HCT116 (cell line): ENCODE measurements at regions not wholly inside any gene's neighbourhood (a gene's known extent, or its start where the extent isn't known, plus 50 kb on each side); places are given as distances from the start of the nearest gene placed in this dataset.

Source experiments
- CBX3 ChIP-seq: IDR thresholded peaks from 2 replicates; pipeline ENCODE4 v1.6.1; 2012; ENCODE audit warnings: low read depth
- CTCF ChIP-seq, 3 experiments: fragments of 200-600 bp in 1 of 3; sonication (generic) in 1 of 3; IDR thresholded peaks in 2 of 3; conservative IDR thresholded peaks in 1 of 3; 2 replicates each; pipeline ENCODE4 v1.5.1; 2012 to 2017; ENCODE audit warnings: low read depth in 2 of 3, low read length in 2 of 3, antibody characterized with exemption in 1 of 3, borderline replicate concordance in 1 of 3, control low read depth in 1 of 3, mild to moderate bottlenecking in 1 of 3, mixed read lengths in 1 of 3, mixed run types in 1 of 3, moderate library complexity in 1 of 3; ENCODE audit not compliant: insufficient read depth in 1 of 3
- EGR1 ChIP-seq: IDR thresholded peaks from 2 replicates; pipeline ENCODE4 v1.6.1; 2012; ENCODE audit warnings: low read depth
- EZH2 ChIP-seq: fragments of 200-600 bp; sonication (generic); IDR thresholded peaks from 2 replicates; pipeline ENCODE4 v1.6.1; 2017; ENCODE audit warnings: antibody characterized with exemption, mixed run types
- EZH2phosphoT487 ChIP-seq: fragments of 200-600 bp; IDR thresholded peaks from 2 replicates; pipeline ENCODE4 v1.6.1; 2018; ENCODE audit warnings: antibody characterized with exemption, borderline replicate concordance
- MAX ChIP-seq: IDR thresholded peaks from 2 replicates; pipeline ENCODE4 v1.6.1; 2012
- POLR2A ChIP-seq: IDR thresholded peaks from 2 replicates; pipeline ENCODE4 v1.7.0; 2011; ENCODE audit warnings: borderline replicate concordance; ENCODE audit not compliant: insufficient read depth, insufficient read length; ENCODE audit errors: extremely low read depth
- POLR2AphosphoS5 ChIP-seq: IDR thresholded peaks from 2 replicates; pipeline ENCODE4 v1.6.1; 2011; ENCODE audit warnings: mild to moderate bottlenecking, low read depth, low read length, moderate library complexity
- SIN3A ChIP-seq: IDR thresholded peaks from 2 replicates; pipeline ENCODE4 v1.6.1; 2012; ENCODE audit warnings: low read depth
- TCF7L2 ChIP-seq: IDR thresholded peaks from 2 replicates; pipeline ENCODE4 v1.7.0; 2011; ENCODE audit warnings: borderline replicate concordance, inconsistent platforms; ENCODE audit not compliant: insufficient read depth, insufficient read length; ENCODE audit errors: extremely low read depth
- YY1 ChIP-seq: IDR thresholded peaks from 2 replicates; pipeline ENCODE4 v1.6.1; 2011; ENCODE audit warnings: low read length, low read depth, moderate library complexity, mild to moderate bottlenecking; ENCODE audit not compliant: insufficient replicate concordance; ENCODE audit errors: extremely low read depth
- ZFX ChIP-seq: fragments of 450-650 bp; IDR thresholded peaks from 2 replicates; pipeline ENCODE4 v1.6.1; 2017
- TF ChIP-seq, protein P1 (sequence below): IDR thresholded peaks from 2 replicates; pipeline ENCODE4 v1.6.1; 2012; ENCODE audit warnings: low read depth

DNA sequence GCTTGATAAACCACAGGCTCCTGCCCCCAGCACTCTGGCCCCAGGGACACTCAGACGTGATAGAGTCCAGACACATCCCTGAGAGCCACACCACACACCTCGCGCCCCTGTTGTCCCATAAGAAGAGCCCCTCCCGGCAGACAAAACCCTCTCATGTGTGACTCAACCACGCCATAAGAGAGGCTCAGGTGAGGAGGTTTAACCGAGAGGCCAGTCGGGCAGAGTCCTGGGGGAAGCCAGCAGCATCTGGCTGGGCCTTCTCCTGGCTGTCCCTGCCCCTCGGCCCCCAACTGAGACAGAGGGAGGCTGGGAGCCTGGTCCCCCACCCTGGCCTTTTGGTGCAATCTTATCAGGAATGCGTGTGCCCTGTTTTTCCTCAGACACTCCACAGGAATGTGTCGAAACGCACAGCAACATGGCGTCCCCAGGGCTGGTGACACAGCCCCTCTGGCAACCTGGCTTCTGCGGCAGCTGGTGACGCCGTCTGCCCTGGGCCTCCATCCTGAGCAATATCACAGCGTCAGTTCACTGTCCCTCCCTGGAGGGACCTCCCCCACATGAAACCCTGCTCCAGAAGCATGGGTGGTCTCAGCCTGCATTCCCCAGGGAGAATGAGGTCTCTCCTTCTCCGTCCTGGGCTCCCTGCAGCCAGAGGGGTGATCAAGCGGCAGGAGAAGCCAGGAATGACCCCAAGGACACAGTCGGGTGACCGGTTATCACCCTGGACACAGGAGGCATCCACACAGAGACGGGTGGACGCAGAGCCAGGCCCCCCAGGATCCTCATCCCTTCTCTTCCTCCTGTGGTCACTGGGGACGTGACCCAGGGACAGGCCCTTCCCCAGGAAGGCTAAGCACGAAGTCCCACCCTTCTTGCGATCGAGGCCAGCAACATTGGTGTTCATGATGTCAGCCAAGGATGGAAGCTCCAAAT, 156.6 kb upstream of the AFDN start:
- TF ChIP-seq EZH2phosphoT487 (no peak), POLR2AphosphoS5 (no peak), YY1 (no peak), EZH2 (no peak), CTCF (IDR thresholded peaks at IDR 0.05 in 2 of 3, conservative IDR thresholded peaks at IDR 0.05 in 1 of 3; ENCODE audit: borderline replicate concordance in 1 of 3, insufficient read depth in 1 of 3, low read depth in 2 of 3, low read length in 2 of 3) (no peak), CBX3 (no peak), POLR2A (no peak), ZFX (no peak), EGR1 (no peak), MAX (no peak), SIN3A (no peak), TCF7L2 (no peak)
- TF ChIP-seq, protein P1, sequence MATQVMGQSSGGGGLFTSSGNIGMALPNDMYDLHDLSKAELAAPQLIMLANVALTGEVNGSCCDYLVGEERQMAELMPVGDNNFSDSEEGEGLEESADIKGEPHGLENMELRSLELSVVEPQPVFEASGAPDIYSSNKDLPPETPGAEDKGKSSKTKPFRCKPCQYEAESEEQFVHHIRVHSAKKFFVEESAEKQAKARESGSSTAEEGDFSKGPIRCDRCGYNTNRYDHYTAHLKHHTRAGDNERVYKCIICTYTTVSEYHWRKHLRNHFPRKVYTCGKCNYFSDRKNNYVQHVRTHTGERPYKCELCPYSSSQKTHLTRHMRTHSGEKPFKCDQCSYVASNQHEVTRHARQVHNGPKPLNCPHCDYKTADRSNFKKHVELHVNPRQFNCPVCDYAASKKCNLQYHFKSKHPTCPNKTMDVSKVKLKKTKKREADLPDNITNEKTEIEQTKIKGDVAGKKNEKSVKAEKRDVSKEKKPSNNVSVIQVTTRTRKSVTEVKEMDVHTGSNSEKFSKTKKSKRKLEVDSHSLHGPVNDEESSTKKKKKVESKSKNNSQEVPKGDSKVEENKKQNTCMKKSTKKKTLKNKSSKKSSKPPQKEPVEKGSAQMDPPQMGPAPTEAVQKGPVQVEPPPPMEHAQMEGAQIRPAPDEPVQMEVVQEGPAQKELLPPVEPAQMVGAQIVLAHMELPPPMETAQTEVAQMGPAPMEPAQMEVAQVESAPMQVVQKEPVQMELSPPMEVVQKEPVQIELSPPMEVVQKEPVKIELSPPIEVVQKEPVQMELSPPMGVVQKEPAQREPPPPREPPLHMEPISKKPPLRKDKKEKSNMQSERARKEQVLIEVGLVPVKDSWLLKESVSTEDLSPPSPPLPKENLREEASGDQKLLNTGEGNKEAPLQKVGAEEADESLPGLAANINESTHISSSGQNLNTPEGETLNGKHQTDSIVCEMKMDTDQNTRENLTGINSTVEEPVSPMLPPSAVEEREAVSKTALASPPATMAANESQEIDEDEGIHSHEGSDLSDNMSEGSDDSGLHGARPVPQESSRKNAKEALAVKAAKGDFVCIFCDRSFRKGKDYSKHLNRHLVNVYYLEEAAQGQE, result no peak
